ENCODE measurements at regions not wholly inside any gene's neighbourhood (a gene's known extent, or its start where the extent isn't known, plus 50 kb on each side); places are given as distances from the start of the nearest gene placed in this dataset.

DNA sequence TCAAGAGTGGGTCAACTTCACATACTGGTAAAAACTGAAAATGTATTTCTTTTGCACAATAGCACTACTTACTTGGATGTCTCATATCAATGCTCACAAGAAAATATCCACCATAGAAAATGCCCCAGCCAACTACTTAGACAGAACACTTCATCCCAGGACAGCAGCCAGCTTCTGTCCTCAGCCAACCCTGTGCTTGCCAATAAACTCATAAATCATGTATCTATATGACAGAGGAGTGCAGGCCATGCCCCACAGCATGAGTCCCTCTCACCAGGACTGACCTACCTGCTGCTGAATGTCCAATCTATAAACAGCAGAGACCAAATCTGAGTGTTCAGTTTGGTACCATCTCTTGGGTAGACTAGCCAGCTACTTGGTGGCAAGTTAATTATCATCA lies 179.3 kb downstream of the OMA1 start:
- DNase-seq, result no peak

DNA sequence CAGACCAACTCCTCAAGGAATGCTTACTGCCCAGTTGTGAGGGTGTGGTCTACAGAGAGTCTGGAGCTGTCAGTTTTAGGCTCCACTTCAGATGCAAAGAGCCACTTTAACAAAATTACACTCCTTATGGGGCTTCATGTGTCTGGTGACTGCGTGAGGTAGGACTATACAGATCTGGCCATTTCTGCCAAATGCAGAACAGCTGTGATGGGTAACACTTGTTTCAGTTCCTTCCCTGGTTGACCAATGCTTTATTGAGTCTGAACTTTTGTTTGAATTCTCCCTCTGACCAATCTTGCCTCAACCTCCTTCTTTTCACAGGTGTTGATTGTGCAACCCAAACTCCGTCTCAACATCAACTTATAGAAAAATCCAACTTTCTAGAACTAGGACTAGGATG lies 181.2 kb downstream of the OMA1 start:
- no peak for DNase-seq

DNA sequence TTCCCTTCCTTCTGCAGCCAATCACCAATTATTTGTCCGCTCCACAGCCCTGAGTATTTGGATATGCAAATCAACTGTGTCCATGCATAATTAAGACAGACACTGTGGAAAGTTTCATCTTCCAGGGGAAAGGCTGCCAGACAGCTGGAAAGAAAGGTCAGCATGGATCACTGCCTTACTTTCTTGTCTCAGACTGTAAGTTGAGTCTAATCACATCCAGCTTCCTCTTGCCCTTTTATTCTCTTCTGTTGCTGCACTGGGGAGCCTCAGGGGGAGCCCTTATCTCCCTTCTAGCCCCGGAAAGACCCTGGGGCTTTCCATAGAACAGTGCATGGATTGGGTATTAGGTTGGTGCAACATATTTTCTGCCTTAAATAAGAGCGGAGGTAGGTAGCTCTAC lies 182.9 kb downstream of the OMA1 start:
- DNase-seq, result no peak

DNA sequence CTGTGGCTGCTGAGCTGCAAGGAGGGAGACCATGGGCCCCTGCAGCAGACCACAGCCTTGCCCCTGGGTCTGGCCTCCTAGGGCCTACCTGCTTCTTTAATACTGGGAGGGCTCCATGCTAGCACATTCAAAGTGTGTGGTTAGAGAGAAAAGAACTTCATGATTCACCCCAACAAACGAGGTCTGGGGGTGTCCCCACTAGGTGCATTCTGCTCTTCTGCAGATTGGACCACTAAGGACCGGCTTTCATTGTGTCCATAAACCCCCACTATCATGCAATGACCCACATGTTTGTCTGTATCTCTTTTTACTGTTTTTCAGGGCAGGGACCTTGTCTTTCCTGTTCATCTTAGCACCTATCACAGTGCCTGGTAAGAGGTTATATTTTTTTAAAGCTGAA lies 185.4 kb downstream of the OMA1 start:
- DNase-seq, result no peak

DNA sequence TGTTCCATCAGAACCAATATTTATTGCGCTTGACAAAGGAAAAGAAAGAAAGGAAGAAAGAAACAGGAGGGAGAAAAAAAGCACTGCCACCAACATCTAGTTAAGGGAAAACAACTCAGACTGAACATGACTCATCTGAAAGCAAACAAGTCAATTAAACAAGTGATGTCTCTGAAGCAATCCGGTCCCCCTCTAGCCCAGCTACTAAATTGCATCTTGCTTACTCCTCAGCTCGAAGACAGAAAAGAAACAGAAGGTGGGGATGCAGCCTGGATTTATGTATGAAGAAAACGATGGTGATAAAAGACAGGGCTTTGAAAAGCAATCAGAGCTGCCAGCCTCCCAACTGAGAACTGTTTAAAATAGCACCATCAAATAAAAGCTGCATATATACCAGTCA lies 188.2 kb downstream of the OMA1 start:
- peak; percentile 21 for DNase-seq

DNA sequence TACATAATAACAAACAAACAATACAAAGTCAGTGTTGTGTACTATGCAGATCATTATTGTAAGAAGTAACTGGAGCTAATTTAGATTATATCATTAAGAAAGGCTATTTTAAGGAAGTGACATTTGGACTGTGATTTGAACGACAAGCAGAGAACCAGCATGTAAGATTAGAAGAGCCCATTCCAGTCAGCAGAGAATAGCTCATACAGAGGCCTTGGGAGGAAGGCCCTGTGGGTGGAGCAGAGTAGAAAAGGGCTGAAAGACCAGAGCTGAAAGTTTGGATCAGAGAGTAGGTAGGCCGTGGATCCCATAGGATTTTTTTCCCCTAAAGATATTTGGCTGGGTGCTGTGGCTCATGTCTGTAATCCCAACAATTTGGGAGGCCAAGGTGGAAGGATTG lies 190.1 kb downstream of the OMA1 start:
- no peak for DNase-seq

DNA sequence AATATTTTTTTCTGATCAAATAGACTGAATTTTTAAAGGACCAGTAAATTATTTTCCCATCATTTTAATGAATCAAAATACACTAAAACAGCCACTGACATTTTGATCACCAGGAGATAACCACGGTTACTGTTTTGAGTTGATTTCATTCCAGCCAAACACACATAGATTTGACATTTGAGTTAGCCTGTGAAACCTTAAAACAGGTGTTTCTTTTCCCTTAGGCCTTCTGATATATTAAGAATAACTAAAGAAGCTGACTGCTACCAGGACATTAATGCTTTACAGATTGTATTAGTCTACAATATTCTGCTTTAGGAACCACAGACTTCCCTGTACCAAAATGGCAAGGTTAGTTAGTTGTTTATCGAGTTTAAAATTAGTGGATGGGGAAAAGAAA lies 193.4 kb downstream of the OMA1 start:
- no peak for DNase-seq

DNA sequence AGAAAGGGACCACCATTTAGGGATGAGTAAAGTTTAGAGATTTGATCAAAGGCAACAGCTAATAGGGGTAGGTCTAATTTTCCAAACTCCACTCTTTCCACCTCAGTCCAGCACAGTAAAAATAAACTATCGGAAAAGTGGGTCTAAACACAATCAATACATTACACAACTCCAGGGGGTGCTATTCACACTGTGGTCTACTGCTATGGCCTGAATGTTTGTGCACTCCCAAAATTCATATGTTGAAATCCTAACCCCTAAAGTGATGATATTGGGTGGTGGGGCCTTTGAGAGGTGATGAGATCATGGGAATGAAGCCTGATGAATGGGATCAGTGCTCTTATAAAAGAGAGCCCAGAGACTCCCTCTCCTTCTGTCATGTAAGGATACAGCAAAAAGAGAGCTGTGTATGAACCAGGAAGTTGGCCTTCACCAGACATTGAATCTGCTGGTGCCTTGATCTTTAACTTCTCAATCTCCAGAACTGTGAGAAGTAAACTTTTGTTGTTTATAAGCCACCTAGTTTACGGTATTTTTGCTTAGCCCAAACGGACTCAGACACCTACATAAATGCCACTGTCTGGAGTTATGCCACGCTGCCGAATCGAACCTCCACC lies 193.9 kb downstream of the OMA1 start:
- no peak for DNase-seq

DNA sequence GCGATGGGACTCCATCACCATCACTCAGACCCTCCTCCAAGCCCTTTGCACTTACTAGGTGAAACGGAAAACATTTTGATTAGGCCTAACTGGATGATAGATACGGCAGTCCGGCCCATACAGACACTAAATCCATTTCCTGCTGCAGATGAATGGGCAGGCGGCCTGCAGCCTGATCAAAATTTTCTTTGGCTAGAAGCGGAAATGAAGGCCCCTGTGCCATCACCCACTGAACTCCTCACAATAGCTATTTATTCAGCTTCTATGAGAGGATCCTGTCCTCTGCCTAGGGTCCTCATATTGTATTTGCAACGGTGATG lies 200.5 kb downstream of the OMA1 start:
- DNase-seq, result no peak

DNA sequence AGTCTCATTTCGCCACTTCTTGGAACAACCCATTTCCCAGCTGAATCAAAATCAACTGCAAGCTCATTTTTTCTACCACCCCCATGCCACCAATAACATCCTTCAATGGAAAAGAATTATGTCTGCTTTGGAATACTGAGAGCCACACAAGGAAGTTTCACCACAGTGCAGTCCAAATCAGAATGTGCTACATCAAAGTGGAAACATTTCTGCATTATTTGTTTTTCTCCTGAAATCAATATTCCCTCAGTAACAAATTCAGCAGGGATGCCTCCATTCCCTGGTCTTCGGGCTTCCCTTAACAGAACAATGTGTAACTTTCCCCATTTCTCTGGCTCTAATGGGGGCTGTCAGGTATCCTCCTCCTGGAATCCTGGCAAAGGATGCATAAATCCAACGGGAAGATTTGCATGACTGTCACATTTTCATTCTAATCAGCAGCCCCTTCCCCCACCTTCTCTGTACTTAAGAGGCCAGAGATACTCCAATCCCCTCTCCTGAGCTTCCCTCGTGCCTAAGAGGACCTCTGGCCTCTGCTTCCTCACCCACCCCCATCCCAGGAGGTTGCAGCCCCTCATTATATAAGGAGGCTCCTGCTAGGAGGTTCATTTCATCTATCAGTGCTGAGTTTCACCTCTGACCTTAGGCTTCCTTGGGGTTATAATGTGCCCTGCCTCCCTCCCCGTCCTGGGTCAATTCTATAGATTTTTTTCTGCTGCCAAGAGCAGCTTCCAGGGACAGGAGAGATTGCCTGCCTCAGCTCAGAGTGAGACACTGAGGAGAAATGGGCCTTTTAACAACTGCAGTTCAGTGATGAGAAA lies 201.1 kb downstream of the OMA1 start:
- no peak for DNase-seq

DNA sequence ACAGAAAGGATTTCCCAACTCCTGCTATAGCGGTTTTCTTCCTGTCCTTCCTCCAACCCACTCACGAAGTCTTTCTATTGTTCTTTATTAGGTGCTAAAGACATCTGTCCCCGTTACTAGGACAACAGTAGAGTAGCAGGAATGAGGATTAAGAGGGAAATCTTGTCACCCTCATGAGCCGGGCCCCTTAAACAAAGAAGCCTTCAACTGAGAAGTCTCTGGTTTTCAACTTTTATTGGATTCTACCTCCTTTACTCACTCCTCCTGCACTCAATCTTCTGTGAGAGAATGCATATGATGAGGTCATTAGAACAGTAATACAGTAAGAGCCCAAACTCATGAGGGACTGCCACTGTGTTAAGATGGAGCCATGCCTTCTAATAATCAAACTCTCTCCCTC lies 206.3 kb downstream of the OMA1 start:
- DNase-seq, result no peak

DNA sequence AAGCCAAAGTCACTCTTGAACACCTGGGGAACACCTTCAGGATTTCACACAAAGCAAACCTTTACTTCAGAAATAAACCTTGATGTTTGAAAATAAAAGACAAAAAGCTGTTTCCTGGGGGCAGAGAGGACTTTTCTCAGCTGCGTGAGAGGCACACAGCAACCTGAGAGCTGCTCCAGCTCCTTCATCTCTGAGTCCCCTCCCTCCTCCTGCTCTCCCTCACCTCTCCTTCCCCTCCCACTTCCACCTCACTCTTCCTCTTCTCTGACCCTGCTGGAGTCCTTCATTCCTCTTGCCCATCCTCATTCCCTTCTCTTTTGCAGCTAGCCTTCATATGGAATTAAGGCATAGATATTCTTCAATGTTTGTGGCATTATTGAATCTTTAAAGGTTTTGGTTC lies 208.4 kb downstream of the OMA1 start:
- no peak for DNase-seq

DNA sequence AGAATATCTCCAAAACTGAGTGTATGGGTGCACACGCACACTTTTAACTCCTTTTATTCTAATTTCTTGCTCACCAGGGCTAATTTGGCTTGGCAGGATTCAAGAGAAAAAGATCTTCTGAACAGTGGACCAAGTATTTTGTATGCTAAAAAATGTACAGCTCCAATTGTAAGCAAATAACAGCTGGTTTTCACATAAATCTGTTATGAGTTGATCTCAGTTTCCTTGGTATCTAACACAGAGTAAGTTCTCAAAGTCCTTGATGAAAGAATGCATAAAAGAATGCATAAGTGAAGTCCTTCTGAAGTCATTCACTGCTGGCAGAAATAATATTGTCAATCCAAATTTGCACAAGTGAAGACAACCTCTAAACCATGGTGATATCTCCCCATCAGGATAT lies 213.0 kb downstream of the OMA1 start:
- DNase-seq, result no peak

DNA sequence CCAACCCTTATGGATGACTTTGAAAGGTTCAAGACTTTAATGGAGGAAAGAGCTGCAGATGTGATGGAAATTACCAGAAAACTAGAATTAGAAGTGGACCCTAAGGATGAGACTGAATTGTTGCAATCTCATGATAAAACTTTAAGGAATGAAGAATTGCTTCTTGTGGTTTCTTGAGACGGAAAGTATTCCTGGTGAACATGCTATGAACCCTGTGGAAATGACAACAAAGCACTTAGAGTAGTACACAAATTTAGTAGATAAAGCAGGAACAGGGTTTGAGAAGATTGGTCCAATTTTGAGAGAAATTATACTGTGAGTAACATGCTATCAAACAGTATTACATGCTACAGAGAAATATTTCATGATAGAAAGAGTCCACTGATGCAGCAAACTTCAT lies 215.4 kb downstream of the OMA1 start:
- no peak for DNase-seq

DNA sequence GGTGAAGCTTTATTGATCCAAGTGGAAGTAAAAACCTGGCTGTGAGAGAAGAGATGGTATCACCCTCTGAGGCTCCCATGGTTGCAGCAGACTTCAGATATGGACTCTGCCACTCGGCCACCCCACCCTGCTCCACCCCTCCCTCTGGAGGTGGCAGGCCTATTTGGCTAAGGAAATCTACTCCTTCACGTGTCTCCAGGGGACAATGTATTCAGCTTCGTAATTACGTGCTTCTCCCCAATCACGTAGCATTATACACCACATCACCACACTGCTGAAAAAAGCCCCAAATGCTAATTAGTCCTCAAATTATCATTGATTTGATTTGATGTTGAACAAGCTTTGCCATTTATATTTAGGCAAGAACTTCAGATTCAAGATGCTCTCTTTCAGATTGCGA lies 220.7 kb downstream of the OMA1 start:
- DNase-seq, result peak; percentile 72

DNA sequence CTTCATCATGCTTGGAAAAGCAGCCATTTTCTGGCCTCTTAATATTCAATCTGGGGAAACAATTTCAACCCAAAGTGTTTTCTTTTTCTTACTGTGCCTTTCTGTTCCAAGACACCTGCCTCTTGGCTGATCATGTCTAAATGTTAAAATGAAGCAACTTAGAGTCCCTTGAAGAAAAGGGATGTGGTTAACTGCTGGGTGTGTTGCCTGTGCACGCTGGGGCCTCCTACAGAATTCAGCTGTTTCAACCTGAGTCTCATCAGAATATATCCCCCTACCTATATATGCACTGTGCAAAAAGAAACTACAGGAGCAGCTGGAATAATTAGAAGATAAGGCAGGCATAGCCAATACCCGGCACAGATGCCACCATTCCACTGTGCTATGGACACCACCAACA lies 222.0 kb downstream of the OMA1 start:
- DNase-seq, result no peak

DNA sequence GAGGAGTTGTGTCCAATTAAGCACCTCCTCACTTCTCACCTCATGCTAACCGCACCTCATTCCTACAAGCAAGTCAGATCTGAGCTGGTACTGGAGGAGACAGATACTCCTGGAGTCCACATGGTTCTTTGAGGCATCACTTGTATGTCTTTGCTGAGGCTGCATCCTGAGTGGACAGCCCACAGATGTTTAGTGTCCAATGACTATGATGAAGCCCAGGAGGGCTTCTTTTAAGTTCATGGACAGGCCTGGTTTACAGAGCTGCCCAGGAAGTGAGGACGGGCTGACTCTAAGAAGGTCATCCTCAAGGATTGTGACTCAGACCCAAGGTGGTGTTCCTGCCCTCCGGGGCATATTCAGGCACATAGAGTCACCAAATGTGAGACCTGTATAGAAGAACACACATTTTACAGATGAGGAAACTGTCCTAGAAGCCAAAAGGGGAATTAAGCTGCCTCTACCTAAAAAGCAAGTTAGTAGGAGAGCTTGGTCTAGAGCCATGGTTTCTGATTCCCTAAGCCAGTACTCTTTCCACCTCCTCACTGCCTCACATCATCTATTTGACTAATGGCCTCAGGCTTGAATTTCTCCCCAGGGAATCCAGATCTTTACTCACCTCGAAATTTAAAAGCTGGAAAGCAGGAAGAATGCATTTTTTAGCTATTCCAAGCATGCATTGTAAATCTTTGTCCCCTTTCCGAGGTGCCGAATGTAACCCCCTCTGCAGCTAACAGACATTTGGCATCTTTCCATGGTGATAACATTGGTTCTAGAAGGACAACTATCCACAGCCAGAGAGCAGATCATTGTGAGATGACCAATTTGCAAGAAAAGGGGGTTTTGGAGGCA lies 228.1 kb downstream of the OMA1 start:
- no peak for DNase-seq

DNA sequence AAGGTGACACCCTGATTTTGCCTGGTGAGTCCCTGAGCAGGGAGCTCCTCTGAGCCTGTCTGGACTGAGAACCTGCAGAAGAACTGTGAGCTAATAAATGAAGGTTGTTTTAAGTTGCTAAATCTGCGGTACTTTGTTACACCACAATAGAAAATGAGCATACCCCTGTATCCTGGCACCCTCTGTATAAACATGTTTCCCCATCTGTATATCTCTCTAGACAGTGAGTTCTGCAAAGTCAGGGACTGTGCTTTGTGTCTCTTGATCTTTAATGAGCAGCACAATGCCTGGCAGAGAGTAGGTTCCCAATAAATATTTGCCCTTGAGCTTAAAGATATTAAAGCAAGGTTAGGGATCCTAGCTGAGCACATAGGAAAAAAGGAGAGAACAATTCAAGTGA lies 228.8 kb downstream of the OMA1 start:
- DNase-seq, result no peak

DNA sequence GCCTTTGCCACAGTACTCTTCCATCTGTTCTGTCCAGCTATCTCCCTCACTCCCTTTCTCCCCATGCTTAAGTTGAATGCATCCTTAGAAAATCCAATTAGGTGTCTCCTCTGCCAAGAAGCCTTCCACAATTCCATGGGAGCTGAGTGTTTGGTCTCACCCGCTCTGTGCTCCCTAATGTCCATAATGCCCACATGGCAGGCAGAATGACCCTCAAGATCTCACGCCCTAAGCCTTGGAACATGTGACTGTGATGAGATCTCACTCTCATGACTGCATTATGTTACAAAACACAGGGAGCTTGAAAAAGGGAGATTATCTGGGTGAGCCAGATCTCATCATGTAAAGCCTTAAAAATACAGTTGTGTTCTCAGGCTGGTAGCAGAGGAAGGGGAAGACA lies 229.4 kb downstream of the OMA1 start:
- no peak for DNase-seq

DNA sequence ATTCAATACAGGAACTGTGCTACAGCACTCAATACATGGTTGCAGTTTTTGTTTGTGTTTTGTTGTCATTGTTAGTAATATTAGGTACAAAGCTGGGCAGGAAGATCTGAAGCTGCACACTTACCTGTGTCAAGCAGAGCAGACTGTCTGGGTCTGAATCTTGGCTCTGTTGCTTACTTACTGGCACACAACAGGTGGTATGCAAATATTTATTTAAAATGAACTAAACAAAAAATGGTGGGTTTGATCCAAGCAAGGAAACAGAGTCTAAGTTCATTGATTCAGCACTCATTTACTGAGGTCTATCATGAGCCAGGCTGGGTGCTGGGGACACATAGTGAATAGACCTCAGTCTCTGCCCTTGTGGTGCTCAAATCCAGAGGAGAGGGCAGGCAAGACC lies 230.4 kb downstream of the OMA1 start:
- no peak for DNase-seq

DNA sequence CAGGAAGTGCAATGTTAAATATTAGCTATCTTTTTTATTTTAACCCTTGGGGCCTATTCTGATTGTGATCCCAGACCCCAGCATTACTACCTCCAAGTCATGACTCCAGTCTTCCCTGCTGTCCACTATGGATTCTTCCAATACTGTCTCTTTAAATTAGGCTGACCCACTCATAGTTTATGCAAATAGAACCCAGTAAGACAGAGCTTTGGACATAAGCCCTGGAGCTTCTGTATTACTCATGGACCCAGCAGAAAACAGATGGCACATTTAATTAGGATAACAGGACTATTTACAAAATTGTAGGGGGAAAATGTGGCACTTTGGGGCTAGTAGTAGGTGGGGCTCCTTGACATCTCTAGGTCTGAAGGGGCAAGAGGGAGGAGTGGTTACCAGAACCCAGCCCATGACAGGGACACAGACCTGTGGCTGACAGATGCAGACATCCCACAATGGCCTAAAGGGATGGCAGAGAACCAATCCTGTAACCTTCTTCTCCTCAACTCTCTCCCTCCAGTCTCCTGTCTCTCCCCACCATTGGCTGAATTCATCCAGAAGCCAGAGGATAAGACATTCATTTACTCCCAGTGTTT lies 233.5 kb downstream of the OMA1 start:
- DNase-seq, result no peak

DNA sequence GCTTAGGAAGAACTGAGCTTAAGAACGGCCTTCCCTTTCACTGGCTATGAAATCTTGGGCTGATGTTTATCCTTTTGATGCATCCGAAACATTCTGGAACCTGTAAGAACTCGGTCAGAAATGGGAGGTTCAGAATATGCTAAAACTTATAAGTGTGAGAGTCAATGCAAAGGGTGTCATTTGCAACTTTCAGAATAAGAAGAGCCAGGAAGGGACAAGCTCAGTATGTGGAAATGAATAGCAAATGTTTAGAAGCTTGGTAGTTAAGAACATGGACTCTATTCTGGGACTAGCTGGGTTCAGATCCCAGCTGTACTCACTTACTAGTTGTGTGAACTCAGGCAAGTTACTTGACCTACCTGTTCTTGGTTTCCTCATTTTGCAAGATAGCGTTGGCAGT lies 234.1 kb downstream of the OMA1 start:
- no peak for DNase-seq

DNA sequence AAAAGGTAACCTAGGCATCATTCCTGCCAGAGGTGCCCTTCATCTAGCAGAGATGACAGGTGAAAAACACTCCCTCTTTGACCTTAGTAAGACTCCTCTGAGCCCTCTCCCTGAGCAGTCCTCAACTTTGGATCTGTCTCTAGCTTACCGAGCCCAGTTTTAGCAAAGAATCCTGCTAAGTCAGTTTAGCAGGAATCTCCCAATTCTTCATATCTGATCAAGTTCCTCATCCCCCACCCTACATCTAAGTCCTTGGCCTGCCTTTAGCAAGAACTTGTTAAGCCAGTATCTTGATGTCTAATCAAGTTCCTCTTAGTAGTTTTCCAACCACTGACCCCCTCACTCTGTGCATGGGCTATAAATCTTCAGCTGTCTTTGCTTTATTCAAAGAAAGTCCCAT lies 235.6 kb downstream of the OMA1 start:
- no peak for DNase-seq

DNA sequence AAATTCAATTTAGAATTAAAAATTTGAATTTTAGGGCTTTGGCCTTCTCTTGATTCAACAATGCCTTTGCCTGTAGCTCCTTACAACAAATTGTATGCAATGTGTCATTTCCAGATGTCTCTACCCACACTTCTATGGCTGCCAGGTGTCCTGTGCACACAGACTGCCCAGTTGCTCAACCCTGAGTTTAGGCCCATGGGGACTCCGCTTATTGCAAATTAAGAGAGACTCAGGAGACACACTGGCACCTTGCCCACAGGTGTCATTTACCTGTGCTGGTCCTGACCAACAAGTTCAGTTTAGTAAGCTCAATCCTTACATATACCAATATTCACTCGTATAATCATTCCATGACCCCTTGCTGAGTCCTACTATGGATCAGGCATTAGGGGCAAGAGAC lies 236.1 kb downstream of the OMA1 start:
- DNase-seq, result no peak
